ENCODE measurements at regions not wholly inside any gene's neighbourhood (a gene's known extent, or its start where the extent isn't known, plus 50 kb on each side); places are given as distances from the start of the nearest gene placed in this dataset.
"Not testable (repeated sequence)": the region's sequence is repeated elsewhere in the genome, so short reads cannot be mapped to it uniquely, and the experiment has no call there.

DNA sequence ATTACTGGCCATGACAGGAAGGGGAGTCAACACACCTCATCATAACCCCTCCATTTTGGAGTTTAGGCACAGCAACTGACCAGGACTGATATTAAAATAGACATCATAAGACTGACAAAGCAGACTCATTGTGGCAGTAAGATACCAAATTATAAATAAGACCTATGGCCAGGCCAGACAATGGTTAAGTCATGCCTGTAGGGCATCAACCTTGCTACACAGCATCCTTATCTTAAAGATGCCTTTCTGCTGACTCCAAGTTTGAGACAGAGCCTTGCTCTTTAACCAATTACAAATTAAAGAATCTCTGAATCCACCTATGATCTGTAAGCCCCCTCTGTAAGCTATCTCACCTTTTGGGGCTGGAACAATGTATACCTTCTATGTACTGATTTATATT lies 65.5 kb downstream of the VCX2 start:
- DNase-seq: no peak

- no peak for DNase-seq
These were observed 67.4 kb downstream of the VCX2 start for GRCh38 chrX:8103655-8104054.

GRCh38 chrX:8091510-8091909 lies 79.6 kb downstream of the VCX2 start:
- no peak for DNase-seq

- no peak for DNase-seq
These were observed 80.2 kb downstream of the VCX2 start for GRCh38 chrX:8090906-8091305.

DNA sequence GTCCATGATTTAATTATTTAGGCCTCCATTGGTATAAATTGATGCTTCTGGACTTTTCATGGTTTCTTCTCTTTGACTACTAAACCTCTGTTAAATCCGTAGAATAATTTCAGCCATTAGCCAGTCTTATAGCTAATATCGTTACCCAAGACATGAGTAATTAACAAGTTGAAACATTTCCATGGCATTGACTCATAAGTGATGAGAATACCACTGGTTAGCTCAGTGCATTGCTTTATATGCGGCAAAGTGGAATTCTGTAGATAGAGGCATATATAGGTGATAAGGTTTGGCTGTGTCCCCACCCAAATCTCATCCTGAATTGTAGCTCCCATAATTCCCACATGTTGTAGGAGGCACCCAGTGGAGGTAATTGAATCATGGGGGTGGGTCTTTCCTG lies 80.6 kb downstream of the VCX2 start:
- DNase-seq: no peak

DNA sequence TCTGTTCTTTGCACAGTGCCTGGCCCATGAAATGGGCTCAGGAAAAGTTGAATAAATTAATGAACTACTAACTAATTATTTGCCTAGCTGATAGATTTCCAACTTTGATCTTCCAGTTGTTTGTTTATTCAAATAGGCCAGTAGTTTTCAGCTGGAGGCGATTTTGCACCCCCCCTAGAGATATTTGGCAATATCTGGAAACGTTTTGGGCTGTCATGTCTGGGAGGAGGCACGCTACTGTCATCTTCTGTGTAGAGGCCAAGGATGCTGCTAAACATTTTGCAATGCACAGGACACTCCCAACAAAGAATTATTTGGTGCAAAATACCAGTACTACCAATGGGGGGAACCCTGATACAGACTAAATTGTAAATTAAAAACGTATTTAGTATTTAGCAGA lies 81.9 kb downstream of the VCX2 start:
- DNase-seq: no peak

- DNase-seq: no peak
These were observed 87.1 kb downstream of the VCX2 start for GRCh38 chrX:8084006-8084405.

GRCh38 chrX:8083286-8083685 lies 87.8 kb downstream of the VCX2 start:
- DNase-seq: no peak

GRCh38 chrX:8075636-8076035 lies 95.4 kb downstream of the VCX2 start:
- DNase-seq: no peak

DNA sequence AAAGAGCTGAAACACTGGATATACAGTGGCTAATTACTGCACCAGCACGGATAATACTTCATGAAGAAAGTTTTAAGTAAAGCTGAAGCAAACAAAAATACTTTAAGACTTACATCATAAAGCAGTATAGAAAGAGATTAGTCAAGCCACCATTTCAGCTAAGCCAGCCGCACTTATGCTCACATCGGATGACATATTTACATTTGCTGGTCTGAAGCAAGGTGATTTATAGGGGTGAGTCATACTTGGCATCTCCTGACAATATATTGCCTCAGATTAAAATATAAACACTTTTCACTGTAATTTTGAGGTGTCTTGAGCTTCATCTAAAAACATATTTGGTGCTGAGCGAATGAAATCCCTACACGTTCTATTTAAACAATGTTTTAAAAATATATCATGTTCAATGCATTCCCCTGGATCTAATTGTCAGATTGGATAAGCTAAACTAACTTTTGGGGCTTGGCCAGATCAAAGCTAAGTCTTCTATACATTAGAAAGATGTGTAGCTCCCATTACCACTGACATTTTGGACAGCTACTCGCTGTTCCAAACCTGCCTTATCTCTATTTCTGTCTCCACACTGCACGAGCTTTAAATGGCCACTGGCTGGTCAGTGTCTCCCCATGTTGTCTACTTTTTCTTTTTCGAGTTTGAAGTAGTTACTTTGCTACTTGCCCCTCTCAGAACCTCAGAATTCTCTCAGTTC lies 103.2 kb downstream of the VCX2 start:
- peak; percentile 26 for DNase-seq

GRCh38 chrX:8052909-8053308 lies 118.2 kb downstream of the VCX2 start:
- DNase-seq: no peak

DNA sequence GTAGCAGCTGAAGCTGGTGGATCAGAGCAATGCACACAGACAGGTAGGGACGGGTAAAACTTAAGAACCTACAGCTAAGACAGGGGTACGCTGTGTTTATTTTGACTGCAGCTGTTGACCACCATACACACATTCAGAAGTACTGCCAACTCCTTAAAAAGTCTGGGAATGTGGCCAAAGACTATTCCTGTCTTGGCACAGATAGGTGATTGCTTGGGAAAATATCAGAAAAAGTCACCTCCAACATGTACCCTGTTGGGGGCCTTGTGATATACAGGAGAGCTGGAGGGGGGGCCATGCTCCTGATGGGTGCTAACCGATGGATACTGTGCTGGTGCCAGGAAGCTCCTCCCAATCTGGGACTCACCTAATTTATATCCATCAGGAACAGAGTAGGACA lies 121.2 kb downstream of the VCX2 start:
- DNase-seq: no peak

- DNase-seq: no peak
These were observed 121.3 kb upstream of the PNPLA4 start for GRCh38 chrX:8048466-8048865.

DNA sequence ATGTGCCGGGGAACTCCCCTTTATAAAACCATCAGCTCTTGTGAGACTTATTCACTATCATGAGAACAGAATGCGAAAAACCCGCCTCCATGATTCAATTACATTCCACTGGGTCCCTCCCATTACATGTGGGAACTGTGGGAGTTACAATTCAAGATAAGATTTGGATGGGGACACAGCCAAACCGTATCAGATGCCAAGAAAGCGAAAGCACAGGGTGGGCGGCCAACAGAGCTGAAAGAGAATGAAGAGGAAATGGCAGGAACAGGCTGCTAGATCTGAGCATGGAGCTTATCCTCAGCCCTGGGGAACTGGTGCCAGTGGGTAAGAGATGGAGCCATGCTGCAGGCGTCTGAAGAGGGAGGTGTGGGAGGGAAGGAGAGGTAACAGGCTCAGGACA lies 117.7 kb upstream of the PNPLA4 start:
- no peak for DNase-seq

DNA sequence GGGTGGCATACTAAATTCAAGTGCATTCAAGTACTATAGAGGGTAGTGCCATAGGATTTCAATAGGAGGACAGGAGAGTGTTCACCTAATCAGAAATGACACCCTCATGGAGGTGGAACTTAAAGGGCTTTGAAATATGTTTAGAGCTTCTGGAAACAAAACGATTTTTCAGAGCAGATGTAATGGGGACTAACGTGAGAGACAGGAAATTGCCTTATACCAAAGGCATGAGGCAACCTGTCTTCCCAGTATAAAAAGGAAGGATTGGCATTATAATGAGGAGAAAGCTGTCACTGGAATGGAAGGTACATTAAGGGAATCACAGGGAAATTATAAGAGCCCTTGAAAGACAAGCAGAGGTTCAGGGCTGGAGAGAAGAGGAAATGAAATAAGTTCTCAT lies 116.3 kb upstream of the PNPLA4 start:
- no peak for DNase-seq

DNA sequence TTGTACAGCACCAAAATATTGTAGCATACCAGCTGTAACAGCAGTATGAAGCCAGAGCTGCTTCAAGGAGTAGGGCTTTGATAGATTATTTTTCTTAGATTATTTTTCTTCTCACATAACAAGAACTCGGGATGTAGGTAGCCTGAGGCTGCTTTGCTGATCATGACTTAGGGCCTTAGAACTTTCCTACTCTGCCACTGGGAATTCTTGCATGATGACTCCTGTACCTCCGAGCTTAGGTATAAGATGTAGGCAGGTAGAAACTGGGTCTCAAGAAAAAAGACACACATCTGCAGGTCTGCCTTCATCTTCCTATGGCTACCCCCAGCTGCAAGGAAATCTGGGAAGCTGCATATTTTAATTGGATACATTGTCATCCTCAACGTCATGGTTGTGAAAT lies 115.9 kb upstream of the PNPLA4 start:
- peak; percentile 22 for DNase-seq

DNA sequence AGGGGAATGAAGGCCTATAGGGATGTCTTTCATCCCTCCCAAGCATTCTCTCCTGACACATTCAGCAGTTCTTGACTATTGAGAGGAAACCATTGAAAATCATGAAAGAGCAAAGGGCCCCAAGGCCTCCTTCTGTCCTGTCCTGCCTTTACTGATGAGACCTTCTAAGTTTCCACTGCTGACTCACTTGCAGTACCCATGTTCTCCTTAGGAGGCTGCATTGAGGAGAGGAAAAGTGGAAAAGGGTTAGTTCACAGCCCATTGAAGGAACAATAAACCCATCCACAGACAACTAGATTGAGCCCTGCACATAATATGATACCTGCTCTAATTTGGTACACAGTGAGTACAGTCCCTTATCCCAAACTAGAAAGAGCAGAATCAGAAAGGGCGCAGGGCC lies 115.1 kb upstream of the PNPLA4 start:
- DNase-seq: peak; percentile 94

DNA sequence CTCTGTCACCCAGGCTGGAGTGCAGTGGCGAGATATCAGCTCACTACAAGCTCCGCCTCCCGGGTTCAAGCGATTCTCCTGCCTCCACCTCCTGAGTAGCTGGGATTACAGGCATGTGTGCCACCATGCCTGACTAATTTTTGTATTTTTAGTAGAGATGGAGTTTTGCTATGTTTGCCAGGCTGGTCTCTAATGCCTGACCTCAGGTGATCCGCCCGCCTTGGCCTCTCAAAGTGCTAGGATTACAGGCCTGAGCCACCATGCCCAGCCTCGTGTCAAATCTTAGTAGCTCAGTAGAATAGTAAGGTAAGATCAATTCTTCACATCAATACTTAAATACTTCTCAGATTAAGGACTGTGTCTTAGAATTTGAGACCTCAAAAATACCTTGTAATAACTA lies 112.5 kb upstream of the PNPLA4 start:
- not testable (repeated sequence) for DNase-seq

DNA sequence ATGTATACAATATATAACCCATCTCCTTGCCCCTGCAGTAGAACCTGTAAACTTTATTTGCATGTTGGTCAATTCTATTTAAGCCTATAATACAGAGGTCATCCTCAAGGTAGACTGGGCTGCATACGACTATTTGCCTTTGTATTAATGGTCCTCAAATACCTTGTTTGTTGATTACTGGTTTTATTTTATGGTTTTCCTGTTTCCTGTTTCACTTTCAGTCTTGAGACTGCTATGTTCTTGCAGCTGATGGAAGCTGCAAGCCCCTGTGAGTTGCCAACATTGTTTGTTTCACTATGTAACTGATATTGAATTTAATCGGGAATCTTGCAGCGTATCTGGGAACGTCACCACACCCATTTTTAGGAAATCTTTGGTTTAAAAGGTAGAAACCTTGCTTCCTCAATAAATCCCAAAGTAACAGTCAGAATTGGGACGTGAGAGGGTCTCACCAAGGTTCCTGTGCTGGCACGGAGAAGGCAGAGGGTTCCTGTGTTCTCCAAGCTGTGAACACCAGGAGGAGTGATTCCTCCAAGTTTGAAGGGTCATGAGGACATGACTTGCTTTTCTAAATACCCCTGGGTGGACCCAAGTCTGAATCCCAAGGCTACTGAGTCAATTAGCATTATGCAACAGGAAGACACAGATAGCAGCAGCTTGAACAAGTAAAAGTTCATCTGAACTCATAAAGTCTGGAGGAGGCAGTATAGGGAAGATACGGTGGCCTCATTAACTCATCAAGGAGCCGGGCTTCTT lies 110.6 kb upstream of the PNPLA4 start:
- peak; percentile 12 for DNase-seq

DNA sequence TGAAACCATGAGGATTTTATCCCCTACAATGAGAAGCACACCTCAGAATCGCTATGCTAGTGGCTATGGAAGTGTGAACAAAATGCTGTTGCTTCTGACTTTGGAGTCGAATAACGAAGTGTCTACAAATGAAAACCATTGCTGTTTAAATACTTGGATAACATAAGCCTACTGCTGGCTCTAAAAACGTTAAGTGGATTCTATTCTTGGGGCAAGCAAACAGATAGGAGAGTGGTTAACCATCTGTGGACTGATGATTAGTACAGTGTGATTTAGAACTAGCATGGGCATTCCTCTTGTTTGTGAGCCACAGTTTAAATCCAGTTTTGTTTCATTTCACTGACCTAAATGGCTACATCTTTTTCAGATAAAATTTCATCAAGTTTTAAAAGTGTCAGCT lies 109.7 kb upstream of the PNPLA4 start:
- DNase-seq: peak; percentile 80

GRCh38 chrX:8034058-8034457 lies 106.8 kb upstream of the PNPLA4 start:
- no peak for DNase-seq

DNA sequence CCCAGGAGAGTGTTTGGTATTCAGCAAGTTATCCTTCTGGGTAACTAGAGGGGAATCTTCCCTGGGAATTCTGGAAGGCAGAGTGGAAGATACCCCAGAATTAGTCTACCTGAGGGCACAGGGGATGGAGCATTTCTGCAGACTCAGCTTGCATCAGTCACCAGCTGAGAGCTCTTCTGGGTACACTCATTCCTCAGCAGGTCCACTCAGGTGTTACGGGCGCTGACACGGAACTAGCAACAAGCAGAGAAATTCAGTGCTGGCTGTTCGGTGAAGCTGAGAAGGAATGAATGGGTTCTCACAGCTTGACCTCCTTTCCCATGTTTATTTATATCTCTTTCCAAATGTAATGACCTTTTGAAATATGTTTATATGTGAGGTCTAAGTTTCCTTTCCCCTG lies 106.0 kb upstream of the PNPLA4 start:
- DNase-seq: peak; percentile 12

- no peak for DNase-seq
These were observed 103.1 kb upstream of the PNPLA4 start for GRCh38 chrX:8030361-8030760.

- DNase-seq: no peak
These were observed 100.6 kb upstream of the PNPLA4 start for GRCh38 chrX:8027827-8028226.

DNA sequence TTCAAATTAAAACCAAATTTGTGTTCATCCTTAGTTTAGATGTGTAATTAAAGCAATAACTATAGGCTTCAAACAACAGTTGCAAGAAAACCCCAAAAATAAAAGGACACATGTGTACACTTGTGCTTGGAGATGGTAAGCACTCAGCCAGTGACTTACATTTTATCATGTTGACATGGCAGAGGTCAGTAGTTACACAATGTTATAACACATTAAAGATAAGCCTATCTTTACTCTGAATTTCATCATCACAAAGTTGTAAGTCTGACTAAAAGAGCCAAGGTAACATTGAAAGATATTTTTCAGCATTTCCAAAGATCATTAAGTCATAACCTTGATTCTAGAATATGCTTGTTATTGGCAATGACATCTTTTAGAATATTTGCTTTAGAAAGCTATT lies 98.5 kb upstream of the PNPLA4 start:
- no peak for DNase-seq
